ENCODE measurements at regions not wholly inside any gene's neighbourhood (a gene's known extent, or its start where the extent isn't known, plus 50 kb on each side); places are given as distances from the start of the nearest gene placed in this dataset.

DNA sequence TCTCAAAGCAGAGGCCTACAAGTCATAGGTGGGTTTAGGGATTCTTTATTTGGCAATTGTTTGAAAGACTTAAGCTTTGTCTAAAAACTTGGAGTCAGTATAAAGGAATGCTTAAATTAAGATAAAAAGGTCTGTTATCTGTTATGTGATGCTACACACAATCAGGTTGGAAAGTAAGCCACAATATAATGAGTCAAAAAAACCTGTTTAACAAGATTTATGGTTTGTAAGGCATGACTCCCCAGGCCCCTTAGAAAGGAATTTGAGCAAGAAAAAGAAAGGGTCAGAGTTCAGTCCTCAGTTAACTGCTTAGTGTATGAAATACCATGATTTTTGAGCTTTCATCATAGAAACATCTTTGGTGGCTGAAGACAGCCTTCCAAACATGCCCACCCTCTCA lies 66.8 kb upstream of the HMGN3 start:
- DNase-seq = no peak

DNA sequence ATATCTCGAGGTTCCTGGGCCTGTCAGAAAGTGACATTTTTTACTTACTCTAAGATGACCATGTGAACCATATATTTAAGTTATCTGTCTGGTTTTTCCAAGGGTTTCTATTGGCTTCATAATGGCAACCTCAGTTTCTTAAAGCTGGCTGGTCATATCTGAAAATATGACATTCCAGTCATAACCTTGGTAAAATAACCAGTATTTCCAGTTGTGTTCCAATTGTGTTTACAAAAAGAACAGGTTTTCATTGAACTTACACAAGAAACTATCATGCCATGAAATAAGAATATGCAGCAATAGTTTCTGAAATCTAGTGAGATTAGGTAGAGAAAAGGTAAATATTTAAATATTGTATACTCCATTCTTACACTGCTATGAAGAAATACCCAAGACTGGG lies 61.7 kb upstream of the HMGN3 start:
- no peak for DNase-seq

Measured in fibroblast of skin of right quadriceps (primary cell).